ENCODE measurements at regions not wholly inside any gene's neighbourhood (a gene's known extent, or its start where the extent isn't known, plus 50 kb on each side); places are given as distances from the start of the nearest gene placed in this dataset.
A peak's percentile ranks its signal among the peaks of the same experiment; 100 is the strongest.

GRCh38 chr3:187979564-187979963, 174.4 kb upstream of the LPP start:
- DNase-seq = no peak

DNA sequence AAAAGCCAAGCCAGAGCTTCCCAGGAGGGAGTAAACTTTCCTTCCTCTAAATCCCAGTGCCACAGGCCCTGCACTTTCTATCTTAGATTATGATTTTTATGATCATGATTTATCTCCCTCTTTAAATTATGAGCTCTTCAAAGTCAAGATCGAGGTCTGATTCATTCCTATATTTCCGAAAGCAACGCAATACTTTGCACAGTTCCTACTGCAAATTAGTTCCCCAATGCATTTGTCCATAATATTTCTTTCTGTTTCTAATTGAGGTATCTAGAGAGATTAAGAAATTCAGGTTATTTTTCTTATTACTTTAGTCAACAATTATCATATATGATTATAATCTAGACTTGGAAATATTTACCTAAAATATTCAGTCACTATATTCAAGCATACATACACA, 173.1 kb upstream of the LPP start:
- no peak for DNase-seq

- no peak for DNase-seq
Observed at GRCh38 chr3:187982142-187982541, 171.8 kb upstream of the LPP start.

- no peak for DNase-seq
Observed at GRCh38 chr3:187983484-187984124, 170.4 kb upstream of the LPP start.

DNA sequence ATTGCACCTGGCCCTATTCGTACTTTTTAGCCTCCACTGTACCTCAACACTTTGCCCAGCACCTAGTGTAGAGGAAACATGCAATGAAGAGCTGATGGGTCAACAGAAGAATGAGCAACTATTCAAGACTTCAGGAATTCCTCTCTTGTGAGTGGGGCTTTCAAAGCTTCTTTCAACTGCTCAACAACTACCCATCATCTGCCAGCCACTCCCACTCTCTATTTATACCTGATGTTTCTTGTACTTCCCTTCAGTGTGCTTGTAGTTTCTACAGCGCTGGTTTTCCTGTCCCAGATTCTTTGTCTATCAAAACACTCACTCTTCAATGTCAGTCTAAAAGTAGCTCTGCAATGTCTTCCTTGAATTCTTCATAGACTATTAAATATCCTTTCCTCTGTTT, 168.3 kb upstream of the LPP start:
- DNase-seq = no peak

DNA sequence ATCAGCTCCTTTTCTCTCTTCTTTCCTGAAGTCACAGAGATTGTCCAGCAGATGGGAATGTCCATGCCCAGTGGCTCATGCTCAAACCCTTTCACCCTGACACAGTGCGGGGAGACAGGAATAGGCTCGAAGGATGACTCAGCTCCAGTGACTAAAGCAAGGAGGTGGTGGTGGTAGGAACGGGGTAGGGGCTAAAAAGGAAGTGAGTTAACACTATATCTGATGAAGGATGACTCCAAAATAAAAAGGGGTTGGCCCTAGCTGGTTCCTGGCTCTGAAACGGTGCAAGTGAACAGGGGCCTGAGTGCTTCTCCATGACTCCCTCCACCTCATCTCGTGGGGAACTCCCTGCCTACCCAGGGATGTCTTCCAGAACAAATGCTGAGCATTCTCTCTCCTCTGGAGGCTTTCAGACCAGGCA, 167.4 kb upstream of the LPP start:
- peak; percentile 72 for DNase-seq

DNA sequence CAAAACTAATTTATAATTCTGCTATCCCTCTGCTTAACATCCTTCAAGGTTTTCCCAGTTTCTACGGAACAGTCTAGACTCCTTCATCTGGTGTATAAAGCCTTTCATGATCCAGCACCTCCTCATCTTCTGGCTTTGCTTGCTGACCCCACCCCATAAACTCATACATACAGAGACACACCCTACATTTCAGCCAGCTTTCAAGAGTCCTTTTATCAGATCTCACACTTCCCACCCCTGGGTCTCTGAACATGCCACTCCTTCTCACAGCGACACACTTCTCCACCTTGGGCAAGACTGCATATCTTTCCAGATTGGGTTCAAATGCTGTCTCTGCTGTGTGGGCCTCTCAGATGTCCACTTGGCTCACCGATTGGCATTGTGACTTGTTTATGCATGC, 166.8 kb upstream of the LPP start:
- no peak for DNase-seq

DNA sequence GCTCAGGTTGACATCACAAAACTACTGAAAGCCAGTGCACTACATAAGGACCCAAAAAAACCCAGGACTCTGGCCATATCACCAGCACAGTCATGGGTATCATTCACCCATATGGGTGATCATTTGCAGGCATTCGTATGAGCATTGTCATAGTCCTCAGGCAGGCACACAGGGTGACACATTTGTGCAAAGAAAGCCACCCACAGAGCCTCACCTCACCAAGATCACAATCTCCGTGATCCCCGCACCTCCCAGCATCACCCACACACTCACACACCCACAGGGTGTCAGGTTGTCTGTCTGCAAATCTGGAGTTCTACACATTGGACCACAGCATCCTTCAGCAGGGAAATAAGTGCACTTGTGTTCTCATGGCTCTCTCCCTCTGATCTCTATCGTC, 166.0 kb upstream of the LPP start:
- peak; percentile 70 for DNase-seq

- no peak for DNase-seq
Observed at GRCh38 chr3:187989575-187990153, 164.3 kb upstream of the LPP start.

DNA sequence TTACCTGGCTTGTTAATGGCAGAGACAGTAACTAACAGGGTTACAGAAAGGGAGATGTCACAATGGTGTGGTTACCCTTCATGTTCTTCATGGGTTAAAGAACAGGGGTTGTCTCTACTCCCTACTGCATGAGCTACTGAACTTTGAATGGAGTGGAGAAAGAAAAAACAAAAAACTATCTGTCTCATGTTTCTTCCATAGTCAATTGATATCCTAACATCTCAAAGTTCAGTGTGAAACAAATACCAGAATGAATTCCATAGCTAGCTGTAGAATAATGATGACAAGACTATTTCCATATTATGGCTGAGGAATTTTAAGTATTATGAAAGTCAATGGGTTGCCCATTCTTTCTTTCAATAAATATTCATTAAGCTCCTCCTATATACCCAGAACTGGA, 161.3 kb upstream of the LPP start:
- DNase-seq = no peak

GRCh38 chr3:187994221-187995042, 159.5 kb upstream of the LPP start:
- no peak for DNase-seq

DNA sequence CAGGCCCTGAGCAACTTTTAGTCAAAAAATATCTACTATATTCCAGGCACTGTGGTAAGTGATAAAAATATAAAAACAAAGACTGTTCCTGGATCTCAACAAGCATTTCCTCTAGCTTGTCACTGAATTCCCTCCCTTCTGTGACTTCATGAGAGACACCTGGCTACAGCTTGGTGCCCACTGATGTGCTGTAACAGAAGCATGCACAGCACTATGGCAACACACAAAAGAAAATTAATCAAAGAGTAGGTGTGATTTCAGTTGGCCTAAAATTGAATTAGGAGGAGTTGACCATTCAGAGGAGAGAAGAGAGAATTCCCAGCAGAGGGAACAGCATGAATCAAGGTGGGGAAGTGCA, 158.9 kb upstream of the LPP start:
- DNase-seq = no peak

DNA sequence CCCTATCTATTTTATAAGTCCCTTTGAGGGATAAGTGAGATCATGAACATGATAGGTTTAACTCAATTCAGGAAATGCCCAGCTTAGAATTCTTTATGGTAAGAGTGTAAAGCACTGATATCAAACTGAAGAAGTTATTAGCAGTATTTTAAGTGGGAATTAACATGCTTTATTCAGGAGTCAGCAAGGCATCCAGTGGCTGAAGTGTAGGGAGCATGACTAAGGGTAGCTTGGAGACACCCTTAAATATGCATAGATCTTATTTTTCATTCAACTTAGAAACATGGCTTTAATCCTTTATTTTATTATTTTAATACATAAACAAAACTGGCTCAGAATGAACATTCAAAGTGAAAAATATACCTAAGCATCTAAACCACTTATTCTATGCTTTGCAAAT, 158.3 kb upstream of the LPP start:
- DNase-seq = no peak

DNA sequence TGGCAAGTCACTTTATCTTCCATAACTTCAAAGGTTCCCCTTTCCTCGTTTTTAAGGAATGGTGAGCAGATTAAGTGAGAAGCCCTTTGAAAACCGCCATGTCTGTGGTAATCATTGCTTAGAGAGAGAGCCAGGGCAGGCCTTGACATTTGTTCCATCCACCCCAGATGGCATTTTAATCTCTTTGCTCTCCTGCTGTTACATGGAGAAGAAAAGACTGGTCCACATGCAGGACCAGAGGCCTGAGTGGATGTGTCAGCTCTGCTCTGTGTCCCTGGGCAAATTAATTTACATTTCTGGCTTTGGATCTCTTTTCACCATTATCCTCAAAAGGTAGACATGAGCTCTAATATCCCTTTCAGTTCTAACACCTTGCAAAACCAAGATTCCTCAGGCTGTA, 157.3 kb upstream of the LPP start:
- DNase-seq = no peak

GRCh38 chr3:187997490-187997889, 156.5 kb upstream of the LPP start:
- DNase-seq = no peak

DNA sequence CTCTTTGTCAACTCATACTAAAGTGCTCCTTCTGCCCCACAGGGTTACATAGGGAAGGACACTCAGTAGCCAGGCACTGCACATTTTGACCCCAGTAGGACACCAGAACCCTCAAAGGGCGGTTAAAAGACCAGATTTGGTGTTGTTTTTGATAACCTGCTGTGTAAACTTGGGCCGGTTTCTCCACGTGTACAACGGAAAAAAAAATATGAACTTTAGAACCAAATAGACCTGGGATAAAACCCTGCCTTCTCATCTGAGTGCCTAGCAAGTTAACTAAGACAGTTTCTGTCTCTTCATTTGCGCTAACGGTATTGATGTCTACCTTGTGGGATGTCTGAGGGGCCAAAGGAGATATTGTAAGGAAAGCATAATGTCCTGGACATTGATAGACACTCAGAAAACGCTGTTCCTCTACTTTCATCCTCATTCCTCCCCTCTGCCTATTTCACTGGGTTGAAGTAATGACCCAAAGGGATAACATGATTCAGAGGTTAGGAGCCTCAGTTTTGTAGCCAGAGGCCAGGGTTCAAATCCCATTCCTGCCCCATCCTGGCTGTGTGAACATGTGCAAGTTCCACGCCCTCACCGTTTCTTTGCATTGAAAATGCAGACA, 155.9 kb upstream of the LPP start:
- DNase-seq = no peak

- no peak for DNase-seq
Observed at GRCh38 chr3:187998611-187999010, 155.3 kb upstream of the LPP start.

GRCh38 chr3:187999821-188000220, 154.1 kb upstream of the LPP start:
- no peak for DNase-seq

- no peak for DNase-seq
Observed at GRCh38 chr3:188000361-188000861, 153.5 kb upstream of the LPP start.

GRCh38 chr3:188001093-188001492, 152.9 kb upstream of the LPP start:
- DNase-seq = no peak

DNA sequence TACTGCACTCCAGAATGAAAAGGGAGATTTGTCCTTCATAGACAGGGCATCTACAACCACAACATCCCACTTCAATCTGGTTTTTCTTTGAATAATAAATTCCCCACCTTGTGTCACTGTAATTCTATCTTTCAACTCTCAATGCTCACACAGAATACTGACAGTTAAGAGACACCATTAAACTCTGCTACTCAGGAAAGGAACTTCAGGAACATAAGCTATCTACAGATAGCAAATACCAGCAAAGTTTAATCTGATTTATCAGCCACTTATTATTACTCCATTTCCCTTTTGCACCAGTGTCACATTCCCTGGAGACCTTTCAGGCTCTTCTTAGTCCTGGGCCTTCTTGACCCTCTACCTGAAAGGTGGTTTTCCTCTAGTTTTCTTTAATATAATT, 152.0 kb upstream of the LPP start:
- DNase-seq = no peak

- DNase-seq = no peak
Observed at GRCh38 chr3:188002626-188003138, 151.3 kb upstream of the LPP start.

All from activated CD8-positive, alpha-beta memory T cell treated with anti-CD3 and anti-CD28 coated beads for 24 hours (primary cell).